GM21825 (cell line): ENCODE measurements at regions not wholly inside any gene's neighbourhood (a gene's known extent, or its start where the extent isn't known, plus 50 kb on each side); places are given as distances from the start of the nearest gene placed in this dataset.
"Not testable (repeated sequence)": the region's sequence is repeated elsewhere in the genome, so short reads cannot be mapped to it uniquely, and the experiment has no call there.

ENCODE experiments used
- ATAC-seq: cut with Tn5 transposase; IDR thresholded peaks from one replicate; pipeline ENCODE4 v1.9.1; 2021; ENCODE audit warnings: mild to moderate bottlenecking, moderate library complexity; ENCODE audit not compliant: unreplicated experiment

GRCh38 chr2:182477774-182478173 lies 50.9 kb upstream of the PDE1A start:
- ATAC-seq, result no peak

GRCh38 chr2:182481676-182482075 lies 54.8 kb upstream of the PDE1A start:
- ATAC-seq, result no peak

GRCh38 chr2:182482511-182482910 lies 55.7 kb upstream of the PDE1A start:
- no peak for ATAC-seq

DNA sequence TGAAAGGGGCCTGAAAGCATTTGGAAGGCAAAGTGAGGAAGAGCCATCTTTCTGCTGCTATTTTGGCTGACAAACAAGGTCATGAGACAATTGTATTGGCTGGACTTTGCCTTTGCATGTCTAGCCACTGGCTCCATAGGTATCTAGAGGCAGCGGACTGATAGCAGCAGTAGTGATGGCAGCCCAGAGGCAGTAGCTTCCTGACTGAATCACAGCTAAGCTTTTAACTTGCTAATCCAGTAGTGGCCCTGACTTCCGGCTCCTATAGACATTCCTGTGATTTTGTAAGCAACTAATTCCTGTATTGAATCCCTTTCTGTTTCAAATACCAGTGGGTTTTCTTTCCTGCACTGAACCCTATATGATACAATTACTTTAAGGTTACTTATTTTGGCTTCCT lies 69.8 kb upstream of the PDE1A start:
- no peak for ATAC-seq

DNA sequence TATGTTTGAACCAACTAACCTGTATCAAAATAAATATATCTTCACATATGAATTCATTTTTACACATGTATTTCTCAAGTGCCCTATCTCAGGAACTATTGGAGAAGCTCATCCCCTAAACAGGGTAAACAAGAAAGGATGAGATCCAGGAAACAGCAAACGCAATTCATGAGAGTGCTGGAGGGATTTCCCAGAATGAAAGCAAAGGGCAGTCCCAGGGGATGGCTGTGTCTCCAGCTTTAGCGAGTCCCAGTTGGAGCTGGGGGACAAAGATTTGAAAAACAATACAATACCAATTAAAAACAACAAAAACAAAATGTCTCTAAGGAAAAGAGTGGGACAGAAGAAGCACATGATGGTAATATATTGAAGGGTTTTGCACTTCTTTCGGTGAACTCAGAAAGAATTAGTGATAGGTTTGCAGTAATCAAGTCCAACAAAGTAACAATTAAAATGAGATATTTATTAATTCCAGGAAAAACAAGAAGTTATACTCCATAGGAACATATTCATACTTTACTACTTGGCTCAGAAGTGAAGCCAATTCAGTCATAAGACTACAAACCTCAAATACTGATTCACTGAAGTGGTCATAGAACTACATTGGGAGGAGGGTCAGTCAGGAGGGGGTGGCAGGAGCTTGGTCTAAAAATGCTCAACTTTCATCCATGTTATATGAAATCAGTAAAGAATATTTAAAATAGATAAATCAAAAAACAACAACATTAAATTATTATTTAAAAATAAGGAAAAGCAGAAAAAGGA lies 73.1 kb upstream of the PDE1A start:
- no peak for ATAC-seq

GRCh38 chr2:182503886-182504285 lies 77.0 kb upstream of the PDE1A start:
- ATAC-seq, result no peak

DNA sequence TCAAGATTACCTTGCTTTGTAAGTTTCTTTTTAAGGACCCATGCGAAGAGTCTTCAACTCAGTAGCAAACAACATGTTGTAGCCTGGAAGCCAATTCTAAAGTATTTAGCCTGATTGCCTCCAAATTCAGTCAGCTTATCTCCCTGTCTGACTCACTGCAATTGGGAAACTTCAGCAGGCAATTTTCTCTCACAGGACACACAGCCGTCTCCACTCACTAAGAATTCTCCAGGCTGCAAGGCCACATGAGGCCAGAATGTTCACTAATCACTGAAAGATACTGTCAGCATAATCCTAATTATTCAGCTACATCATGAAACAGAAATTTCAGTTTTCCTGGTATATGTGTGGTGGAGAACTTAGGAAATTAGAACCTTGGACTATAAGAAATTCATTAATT lies 78.1 kb upstream of the PDE1A start:
- ATAC-seq, result no peak

GRCh38 chr2:182506606-182507005 lies 79.8 kb upstream of the PDE1A start:
- ATAC-seq, result no peak

- not testable (repeated sequence) for ATAC-seq
Measured at GRCh38 chr2:182508583-182508982, 81.7 kb upstream of the PDE1A start.

- ATAC-seq, result no peak
Measured at GRCh38 chr2:182509216-182509615, 82.4 kb upstream of the PDE1A start.

- ATAC-seq, result no peak
Measured at GRCh38 chr2:182521453-182522404, 94.9 kb upstream of the PDE1A start.

GRCh38 chr2:182522405-182522896 lies 95.6 kb upstream of the PDE1A start:
- ATAC-seq, result no peak

- no peak for ATAC-seq
Measured at GRCh38 chr2:182522972-182523473, 96.2 kb upstream of the PDE1A start.

DNA sequence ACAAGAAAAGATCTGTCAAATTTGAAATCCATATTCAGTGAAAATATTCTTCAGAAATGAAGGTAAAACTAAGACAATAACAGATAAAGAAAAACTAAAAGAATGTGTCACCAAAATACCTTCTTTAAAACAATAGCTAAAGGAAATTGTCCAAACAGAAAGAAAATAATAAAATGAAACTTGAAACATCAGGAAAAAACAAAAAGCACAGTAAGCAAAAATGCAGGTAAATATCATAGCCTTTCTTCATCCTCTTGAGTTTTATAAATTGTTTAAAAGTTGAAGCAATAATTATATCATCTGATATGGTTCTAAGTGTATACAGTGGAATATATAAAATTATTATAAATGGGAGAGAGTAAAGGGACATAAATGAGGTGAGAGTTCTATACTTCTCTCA lies 103.8 kb upstream of the PDE1A start:
- no peak for ATAC-seq

GRCh38 chr2:182540252-182540651 lies 113.4 kb upstream of the PDE1A start:
- no peak for ATAC-seq

- peak; percentile 85 for ATAC-seq
Measured at GRCh38 chr2:182541268-182541667, 114.4 kb upstream of the PDE1A start.

DNA sequence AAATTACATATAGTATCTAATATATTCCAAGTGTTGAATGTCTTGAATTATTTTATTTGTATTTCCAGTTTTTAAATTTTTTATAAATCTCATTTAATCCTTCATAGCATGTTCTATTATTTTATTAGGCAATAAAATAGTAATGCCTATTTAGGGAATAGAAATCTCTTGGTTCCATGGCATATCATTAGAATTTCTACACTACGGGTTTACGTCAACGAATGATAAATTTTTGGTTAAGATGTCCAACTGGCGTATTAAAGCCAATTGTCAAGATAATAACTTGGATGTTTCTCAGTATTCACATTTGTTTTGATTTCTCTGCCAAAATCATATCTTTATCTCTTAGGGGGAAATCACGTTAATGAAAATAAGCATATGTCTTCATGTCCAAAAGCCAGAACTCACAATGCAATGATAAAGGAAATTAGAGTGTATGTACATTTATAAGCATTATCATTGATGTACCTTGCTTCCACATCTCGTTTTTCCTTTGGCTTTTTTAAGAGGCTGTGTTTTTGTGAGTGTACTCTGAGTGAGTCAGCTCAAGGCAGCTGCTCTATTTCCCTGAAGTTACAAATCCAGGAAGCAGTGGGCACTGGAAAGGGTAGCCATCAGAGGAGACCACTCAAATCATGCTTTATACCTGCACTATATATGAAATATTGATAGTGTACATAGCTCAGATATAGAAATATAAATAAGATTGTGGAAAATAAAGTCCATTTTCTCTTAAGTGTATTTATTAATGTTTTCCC lies 115.8 kb upstream of the PDE1A start:
- no peak for ATAC-seq

- no peak for ATAC-seq
Measured at GRCh38 chr2:182543741-182544525, 117.1 kb upstream of the PDE1A start.

- ATAC-seq, result peak; percentile 57
Measured at GRCh38 chr2:182545420-182546167, 118.8 kb upstream of the PDE1A start.
